Kidney (tissue), 13 donors: ENCODE measurements at regions not wholly inside any gene's neighbourhood (a gene's known extent, or its start where the extent isn't known, plus 50 kb on each side); places are given as distances from the start of the nearest gene placed in this dataset.
"Not testable (repeated sequence)": the region's sequence is repeated elsewhere in the genome, so short reads cannot be mapped to it uniquely, and the experiment has no call there.

Source experiments
- DNase-seq, 5 donors: peaks; one replicate each; pipeline ENCODE4 v3.0.0-alpha.2; 2013 to 2020
- FAIRE-seq: peaks from 2 replicates; lab custom pipeline; 2012; peaks lifted over from hg19 to GRCh38; lab: Jason Lieb, UNC
- H3K27ac ChIP-seq, 2 donors: one replicate each; pipeline ENCODE4 v1.7.0; 2013; ENCODE audit warnings: low read depth in 2 of 2, low read length in 2 of 2, inconsistent platforms in 1 of 2
- H3K27me3 ChIP-seq: one replicate; pipeline ENCODE4 v1.7.1; 2013; ENCODE audit warnings: low read length, inconsistent platforms; ENCODE audit not compliant: control insufficient read depth, insufficient read depth
- H3K36me3 ChIP-seq, 3 donors: one replicate each; pipeline versions ENCODE4 v1.7.0 to v1.7.1; 2013; ENCODE audit warnings: low read length in 3 of 3, control low read depth in 1 of 3, inconsistent platforms in 1 of 3; ENCODE audit not compliant: insufficient read depth in 3 of 3, control insufficient read depth in 2 of 3
- H3K4me1 ChIP-seq, 3 donors: one replicate each; pipeline versions ENCODE4 v1.7.0 to v1.7.1; 2013; ENCODE audit warnings: low read length in 3 of 3, inconsistent platforms in 1 of 3, low read depth in 1 of 3; ENCODE audit not compliant: control insufficient read depth in 2 of 3, insufficient read depth in 2 of 3
- H3K4me3 ChIP-seq, 3 donors: one replicate each; pipeline versions ENCODE4 v1.7.0 to v1.8.1; 2013; ENCODE audit warnings: low read length in 3 of 3, control low read depth in 1 of 3, inconsistent platforms in 1 of 3
- H3K9ac ChIP-seq, 3 donors: one replicate each; pipeline versions ENCODE4 v1.7.0 to v1.7.1; 2013; ENCODE audit warnings: low read length in 3 of 3, control low read depth in 1 of 3, inconsistent platforms in 1 of 3
- H3K9me3 ChIP-seq, 3 donors: one replicate each; pipeline versions ENCODE4 v1.7.0 to v1.7.1; 2013; ENCODE audit warnings: low read length in 3 of 3, control low read depth in 1 of 3, inconsistent platforms in 1 of 3; ENCODE audit not compliant: control insufficient read depth in 2 of 3, insufficient read depth in 1 of 3
- CTCF ChIP-seq: IDR thresholded peaks from 3 replicates; pipeline ENCODE4 v1.5.1; 2012; ENCODE audit warnings: mild to moderate bottlenecking, moderate library complexity, borderline replicate concordance; ENCODE audit not compliant: insufficient read depth; ENCODE audit errors: extremely low read depth
- intact Hi-C: fragments of 100-400 bp; cut with DNase I; formaldehyde crosslinking; loops from one replicate; pipeline ENCODE4 v1.11.1; 2022
- donor health status: control.
- donor health status: control.
- donor health status: control.
- donor health status: control.
- donor health status: control.
- donor health status: DM: yes; HTN: yes; CAD: no.
- donor health status: Normal renal cell carcinoma (clear cell type).

GRCh38 chr16:19963301-19963700 lies 78.7 kb upstream of the GPRC5B start:
- no peak for TF ChIP-seq CTCF
- intact Hi-C loops: no loop called here
- Histone ChIP-seq H3K9me3 (no peaks in the 10 kb centered on the region), H3K4me1 (no peaks in the 10 kb centered on the region), H3K4me3 (no peak overlapping the region), H3K9ac (no peak overlapping the region), H3K27ac (no peak overlapping the region), H3K36me3 (no peaks in the 10 kb centered on the region), H3K27me3 (no peaks in the 10 kb centered on the region)
- DNase-seq: no peak
- no peak for FAIRE-seq

GRCh38 chr16:19960183-19960582 lies 75.5 kb upstream of the GPRC5B start:
- Histone ChIP-seq H3K36me3 (no peaks in the 10 kb centered on the region), H3K27ac (no peak overlapping the region), H3K9me3 (no peaks in the 10 kb centered on the region), H3K27me3 (no peaks in the 10 kb centered on the region), H3K4me3 (no peak overlapping the region), H3K9ac (no peak overlapping the region), H3K4me1 (no peaks in the 10 kb centered on the region)
- no peak for TF ChIP-seq CTCF
- intact Hi-C loops: no loop called here
- DNase-seq (no peak), FAIRE-seq (no peak)

GRCh38 chr16:19959736-19960135 lies 75.1 kb upstream of the GPRC5B start:
- TF ChIP-seq CTCF: no peak
- Histone ChIP-seq H3K27me3 (no peaks in the 10 kb centered on the region), H3K9me3 (no peaks in the 10 kb centered on the region), H3K4me1 (no peaks in the 10 kb centered on the region), H3K27ac (no peak overlapping the region), H3K9ac (no peak overlapping the region), H3K4me3 (no peak overlapping the region), H3K36me3 (no peaks in the 10 kb centered on the region)
- DNase-seq: no peak
- no peak for FAIRE-seq
- intact Hi-C loops: no loop called here

- H3K27ac ChIP-seq, H3K9ac ChIP-seq, H3K36me3 ChIP-seq, H3K4me3 ChIP-seq, DNase-seq, FAIRE-seq, H3K9me3 ChIP-seq, intact Hi-C loops, H3K4me1 ChIP-seq, H3K27me3 ChIP-seq: not testable (repeated sequence)
Observed at GRCh38 chr16:19955896-19956295, 71.2 kb upstream of the GPRC5B start.

DNA sequence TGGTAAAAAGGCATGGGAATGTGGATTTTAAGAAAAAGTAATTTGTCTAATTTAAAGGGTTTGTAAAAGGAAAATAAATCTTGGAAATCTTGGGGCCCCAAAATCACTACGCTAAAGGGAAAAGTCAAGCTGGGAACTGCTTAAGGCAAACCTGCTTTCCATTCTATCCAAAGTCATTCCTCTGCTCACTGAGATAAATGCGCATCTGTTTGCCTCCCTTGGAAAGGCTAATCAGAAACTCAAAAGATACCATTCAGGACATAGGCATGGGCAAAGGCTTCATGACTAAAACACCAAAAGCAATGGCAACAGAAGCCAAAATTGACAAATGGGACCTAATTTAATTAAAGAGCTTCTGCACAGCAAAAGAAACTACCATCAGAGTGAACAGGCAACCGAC lies 70.4 kb upstream of the GPRC5B start:
- FAIRE-seq, DNase-seq: not testable (repeated sequence)

More for the DNA sequence above, 70.4 kb upstream of the GPRC5B start:
- H3K9ac ChIP-seq, H3K36me3 ChIP-seq, H3K4me1 ChIP-seq, H3K27ac ChIP-seq, H3K27me3 ChIP-seq, H3K4me3 ChIP-seq, intact Hi-C loops, H3K9me3 ChIP-seq: not testable (repeated sequence)
